ENCODE measurements at regions not wholly inside any gene's neighbourhood (a gene's known extent, or its start where the extent isn't known, plus 50 kb on each side); places are given as distances from the start of the nearest gene placed in this dataset.

GRCh38 chr2:144896341-144896740 is 376.4 kb upstream of the ZEB2 start:
- Mint-ChIP-seq H3K27me3 (no peaks in the 10 kb centered on the region), H3K4me1 (no peaks in the 10 kb centered on the region), H3K27ac (no peak overlapping the region), H3K36me3 (ENCODE audit: low read depth) (no peaks in the 10 kb centered on the region), H3K4me3 (no peak overlapping the region), H3K9me3 (no peaks in the 10 kb centered on the region)
- CTCF ChIA-PET = no interaction called here
- no peak for DNase-seq
- POLR2A ChIA-PET = no interaction called here

GRCh38 chr2:144894612-144895599 is 375.0 kb upstream of the ZEB2 start:
- no peaks in the 10 kb centered on the region for H3K27me3 Mint-ChIP-seq
- DNase-seq = no peak
- no peaks in the 10 kb centered on the region for H3K4me1 Mint-ChIP-seq
- no peak overlapping the region for H3K27ac Mint-ChIP-seq
- ChIA-PET CTCF (no interaction called here), POLR2A (no interaction called here)
- H3K36me3 Mint-ChIP-seq (ENCODE audit: low read depth) = no peaks in the 10 kb centered on the region
- H3K9me3 Mint-ChIP-seq = no peaks in the 10 kb centered on the region
- H3K4me3 Mint-ChIP-seq = no peak overlapping the region

GRCh38 chr2:144893464-144893863 is 373.5 kb upstream of the ZEB2 start:
- Mint-ChIP-seq H3K4me1 (no peaks in the 10 kb centered on the region), H3K27ac (no peak overlapping the region), H3K4me3 (no peak overlapping the region), H3K9me3 (no peaks in the 10 kb centered on the region), H3K36me3 (ENCODE audit: low read depth) (no peaks in the 10 kb centered on the region), H3K27me3 (no peaks in the 10 kb centered on the region)
- CTCF ChIA-PET = no interaction called here
- DNase-seq = no peak
- POLR2A ChIA-PET = no interaction called here

GRCh38 chr2:144890828-144891227 is 370.9 kb upstream of the ZEB2 start:
- Mint-ChIP-seq H3K4me1 (no peaks in the 10 kb centered on the region), H3K4me3 (no peak overlapping the region), H3K9me3 (no peaks in the 10 kb centered on the region), H3K27ac (no peak overlapping the region), H3K27me3 (no peaks in the 10 kb centered on the region), H3K36me3 (ENCODE audit: low read depth) (no peaks in the 10 kb centered on the region)
- ChIA-PET CTCF (interaction anchor here (0.5 kb wide), 1 partner anchor 1043 kb away, joined by 4 read pairs; no protein-coding TSS in a partner anchor), POLR2A (no interaction called here)
- DNase-seq = no peak

GRCh38 chr2:144889348-144889747 is 369.4 kb upstream of the ZEB2 start:
- Mint-ChIP-seq H3K4me3 (no peak overlapping the region), H3K9me3 (no peaks in the 10 kb centered on the region), H3K27ac (no peak overlapping the region), H3K27me3 (no peaks in the 10 kb centered on the region), H3K36me3 (ENCODE audit: low read depth) (no peaks in the 10 kb centered on the region), H3K4me1 (no peaks in the 10 kb centered on the region)
- ChIA-PET POLR2A (no interaction called here), CTCF (no interaction called here)
- DNase-seq = no peak

GRCh38 chr2:144886862-144887261 is 366.9 kb upstream of the ZEB2 start:
- Mint-ChIP-seq H3K27ac (no peak overlapping the region), H3K4me3 (no peak overlapping the region), H3K27me3 (no peaks in the 10 kb centered on the region), H3K36me3 (ENCODE audit: low read depth) (no peaks in the 10 kb centered on the region), H3K4me1 (no peaks in the 10 kb centered on the region), H3K9me3 (no peaks in the 10 kb centered on the region)
- no peak for DNase-seq
- ChIA-PET POLR2A (no interaction called here), CTCF (no interaction called here)

GRCh38 chr2:144877893-144878292 is 358.0 kb upstream of the ZEB2 start:
- Mint-ChIP-seq H3K4me3 (no peak overlapping the region), H3K27ac (no peak overlapping the region), H3K36me3 (ENCODE audit: low read depth) (no peaks in the 10 kb centered on the region), H3K9me3 (no peaks in the 10 kb centered on the region), H3K4me1 (no peaks in the 10 kb centered on the region), H3K27me3 (no peaks in the 10 kb centered on the region)
- DNase-seq = no peak
- ChIA-PET CTCF (no interaction called here), POLR2A (no interaction called here)

GRCh38 chr2:144876013-144876412 is 356.1 kb upstream of the ZEB2 start:
- POLR2A ChIA-PET = no interaction called here
- H3K27ac Mint-ChIP-seq = no peak overlapping the region
- H3K4me1 Mint-ChIP-seq = no peaks in the 10 kb centered on the region
- no peaks in the 10 kb centered on the region for H3K9me3 Mint-ChIP-seq
- H3K4me3 Mint-ChIP-seq = no peak overlapping the region
- no peaks in the 10 kb centered on the region for H3K36me3 Mint-ChIP-seq (ENCODE audit: low read depth)
- no peak for DNase-seq
- CTCF ChIA-PET = no interaction called here
- H3K27me3 Mint-ChIP-seq = no peaks in the 10 kb centered on the region

- no peaks in the 10 kb centered on the region for H3K9me3 Mint-ChIP-seq
- no peaks in the 10 kb centered on the region for H3K4me1 Mint-ChIP-seq
- no peaks in the 10 kb centered on the region for H3K36me3 Mint-ChIP-seq (ENCODE audit: low read depth)
- ChIA-PET CTCF (no interaction called here), POLR2A (no interaction called here)
- no peaks in the 10 kb centered on the region for H3K27me3 Mint-ChIP-seq
- no peak overlapping the region for H3K27ac Mint-ChIP-seq
- H3K4me3 Mint-ChIP-seq = no peak overlapping the region
- no peak for DNase-seq
Observed at GRCh38 chr2:144875290-144875969, 355.5 kb upstream of the ZEB2 start.

GRCh38 chr2:144865670-144866069 is 345.8 kb upstream of the ZEB2 start:
- no peaks in the 10 kb centered on the region for H3K9me3 Mint-ChIP-seq
- no peaks in the 10 kb centered on the region for H3K36me3 Mint-ChIP-seq (ENCODE audit: low read depth)
- no peak for DNase-seq
- CTCF ChIA-PET = no interaction called here
- H3K27me3 Mint-ChIP-seq = peaks cover 2% of the 10 kb centered on the region
- POLR2A ChIA-PET = no interaction called here
- no peak overlapping the region for H3K27ac Mint-ChIP-seq
- H3K4me3 Mint-ChIP-seq = no peak overlapping the region
- H3K4me1 Mint-ChIP-seq = no peaks in the 10 kb centered on the region

- CTCF ChIA-PET = no interaction called here
- DNase-seq = no peak
- POLR2A ChIA-PET = no interaction called here
- no peaks in the 10 kb centered on the region for H3K27me3 Mint-ChIP-seq
- H3K9me3 Mint-ChIP-seq = no peaks in the 10 kb centered on the region
- no peaks in the 10 kb centered on the region for H3K4me1 Mint-ChIP-seq
- H3K4me3 Mint-ChIP-seq = no peak overlapping the region
- no peaks in the 10 kb centered on the region for H3K36me3 Mint-ChIP-seq (ENCODE audit: low read depth)
- no peak overlapping the region for H3K27ac Mint-ChIP-seq
Observed at GRCh38 chr2:144859716-144860115, 339.8 kb upstream of the ZEB2 start.

- POLR2A ChIA-PET = no interaction called here
- H3K4me1 Mint-ChIP-seq = no peaks in the 10 kb centered on the region
- H3K27me3 Mint-ChIP-seq = no peaks in the 10 kb centered on the region
- CTCF ChIA-PET = no interaction called here
- H3K36me3 Mint-ChIP-seq (ENCODE audit: low read depth) = no peaks in the 10 kb centered on the region
- H3K9me3 Mint-ChIP-seq = no peaks in the 10 kb centered on the region
- H3K4me3 Mint-ChIP-seq = no peak overlapping the region
- DNase-seq = no peak
- no peak overlapping the region for H3K27ac Mint-ChIP-seq
Observed at GRCh38 chr2:144858211-144858610, 338.3 kb upstream of the ZEB2 start.

- POLR2A ChIA-PET = no interaction called here
- H3K4me3 Mint-ChIP-seq = no peak overlapping the region
- H3K4me1 Mint-ChIP-seq = no peaks in the 10 kb centered on the region
- H3K9me3 Mint-ChIP-seq = no peaks in the 10 kb centered on the region
- DNase-seq = no peak
- CTCF ChIA-PET = no interaction called here
- H3K27ac Mint-ChIP-seq = no peak overlapping the region
- no peaks in the 10 kb centered on the region for H3K36me3 Mint-ChIP-seq (ENCODE audit: low read depth)
- no peaks in the 10 kb centered on the region for H3K27me3 Mint-ChIP-seq
Observed at GRCh38 chr2:144854596-144854995, 334.7 kb upstream of the ZEB2 start.

- no peak overlapping the region for H3K4me3 Mint-ChIP-seq
- POLR2A ChIA-PET = no interaction called here
- H3K9me3 Mint-ChIP-seq = no peaks in the 10 kb centered on the region
- no peaks in the 10 kb centered on the region for H3K4me1 Mint-ChIP-seq
- no peak for DNase-seq
- no peaks in the 10 kb centered on the region for H3K27me3 Mint-ChIP-seq
- H3K27ac Mint-ChIP-seq = no peak overlapping the region
- CTCF ChIA-PET = no interaction called here
- no peaks in the 10 kb centered on the region for H3K36me3 Mint-ChIP-seq (ENCODE audit: low read depth)
Observed at GRCh38 chr2:144849612-144850011, 329.7 kb upstream of the ZEB2 start.
